Calu3 (cell line): ENCODE measurements at regions not wholly inside any gene's neighbourhood (a gene's known extent, or its start where the extent isn't known, plus 50 kb on each side); places are given as distances from the start of the nearest gene placed in this dataset.

Experiments used
- BruUV-seq: library from RNA; stranded (reverse); fragments of 400-500 nt; replicated peaks from 2 replicates; lab custom pipeline; 2021; lab: Mats Ljungman, UMichigan
- CTCF ChIA-PET: fragments of 300-600 bp; sonication (Branson Sonifier 250); formaldehyde crosslinking; loops from one replicate; lab custom pipeline; 2022; ENCODE audit warnings: antibody characterized with exemption; lab: Charles Lee
- DNase-seq: peaks from one replicate; pipeline ENCODE4 v3.0.0; 2022
- H3K27ac Mint-ChIP-seq: one replicate; pipeline ENCODE4 v1.8.0; 2022; ENCODE audit warnings: mixed read lengths; ENCODE audit not compliant: unreplicated experiment
- H3K27me3 Mint-ChIP-seq: one replicate; pipeline ENCODE4 v1.8.0; 2022; ENCODE audit warnings: mixed read lengths; ENCODE audit not compliant: unreplicated experiment
- H3K36me3 Mint-ChIP-seq: one replicate; pipeline ENCODE4 v1.8.0; 2022; ENCODE audit warnings: mild to moderate bottlenecking, moderate library complexity, mixed read lengths; ENCODE audit not compliant: insufficient read depth, unreplicated experiment
- H3K4me1 Mint-ChIP-seq: one replicate; pipeline ENCODE4 v1.8.0; 2022; ENCODE audit warnings: mild to moderate bottlenecking, low read depth, mixed read lengths; ENCODE audit not compliant: unreplicated experiment
- H3K4me3 Mint-ChIP-seq: one replicate; pipeline ENCODE4 v1.8.0; 2022; ENCODE audit warnings: mild to moderate bottlenecking, low read depth, moderate library complexity, mixed read lengths; ENCODE audit not compliant: unreplicated experiment
- H3K9me3 Mint-ChIP-seq: one replicate; pipeline ENCODE4 v1.8.0; 2022; ENCODE audit warnings: low read depth, mixed read lengths; ENCODE audit not compliant: unreplicated experiment
- CTCF ChIP-seq: fragments of 200-600 bp; IDR thresholded peaks from one replicate; pipeline ENCODE4 v1.8.0; 2022; ENCODE audit warnings: antibody characterized with exemption; ENCODE audit not compliant: unreplicated experiment
- intact Hi-C: fragments of 100-400 bp; cut with micrococcal nuclease; formaldehyde crosslinking; loops from one replicate; pipeline ENCODE4 v1.10.0; 2022; ENCODE audit not compliant: unreplicated experiment

DNA sequence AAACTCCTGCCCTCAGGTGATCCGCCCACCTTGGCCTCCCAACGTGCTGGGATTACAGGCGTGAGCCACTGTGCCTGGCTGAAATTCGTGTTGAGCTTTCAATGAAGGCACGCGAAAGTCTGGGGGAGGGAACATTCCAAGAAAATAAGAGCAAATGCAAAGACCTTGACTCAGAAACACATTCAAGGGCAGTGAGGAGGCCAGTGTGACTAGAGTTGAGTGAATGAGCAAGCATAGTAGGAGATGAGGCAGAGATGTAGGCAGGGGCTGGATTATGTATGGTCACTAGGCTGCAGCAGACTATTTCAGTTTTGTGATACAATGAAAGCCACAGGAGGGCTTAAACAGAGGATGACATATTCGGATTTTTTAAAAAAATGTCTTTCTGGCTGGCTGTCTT is 67.0 kb downstream of the SCN11A start:
- H3K4me3 Mint-ChIP-seq = no peak overlapping the region
- DNase-seq = no peak
- no peaks in the 10 kb centered on the region for H3K36me3 Mint-ChIP-seq
- intact Hi-C loops = no loop called here
- H3K27me3 Mint-ChIP-seq = peaks cover 34% of the 10 kb centered on the region
- TF ChIP-seq CTCF = no peak
- no TSS peak for BruUV-seq
- CTCF ChIA-PET = interaction anchor here (0.7 to 1.0 kb wide), 2 partner anchors 19 to 1471 kb away, joined by 4 read pairs; no protein-coding TSS in a partner anchor
- H3K27ac Mint-ChIP-seq = no peak overlapping the region
- no peaks in the 10 kb centered on the region for H3K4me1 Mint-ChIP-seq
- no peaks in the 10 kb centered on the region for H3K9me3 Mint-ChIP-seq

DNA sequence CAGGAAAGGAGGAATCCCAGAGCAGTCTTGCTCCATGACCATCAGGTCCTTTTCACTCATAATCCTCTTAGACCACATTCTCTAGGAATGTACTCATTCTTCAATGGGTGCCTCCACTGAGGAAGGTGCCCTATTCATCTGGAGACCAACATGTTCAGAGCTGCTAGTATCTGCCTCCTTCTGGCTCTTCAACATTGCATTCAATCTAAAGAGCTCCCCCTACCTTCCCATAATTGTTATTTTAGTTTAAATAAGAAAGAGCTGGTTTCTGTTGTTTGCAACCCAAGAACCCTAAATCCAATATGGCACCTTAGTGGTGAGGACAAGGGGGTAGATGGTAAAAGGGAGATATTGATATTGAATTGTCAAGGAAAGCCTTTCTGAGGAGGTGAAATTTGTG is 67.6 kb downstream of the SCN11A start:
- H3K4me1 Mint-ChIP-seq = no peaks in the 10 kb centered on the region
- no peak for TF ChIP-seq CTCF
- no peaks in the 10 kb centered on the region for H3K9me3 Mint-ChIP-seq
- peaks cover 40% of the 10 kb centered on the region for H3K27me3 Mint-ChIP-seq
- intact Hi-C loops = no loop called here
- BruUV-seq = no TSS peak
- H3K27ac Mint-ChIP-seq = no peak overlapping the region
- no peaks in the 10 kb centered on the region for H3K36me3 Mint-ChIP-seq
- CTCF ChIA-PET = interaction anchor here (1.0 kb wide), 1 partner anchor 19 kb away, joined by 4 read pairs; no protein-coding TSS in a partner anchor
- no peak for DNase-seq
- no peak overlapping the region for H3K4me3 Mint-ChIP-seq

DNA sequence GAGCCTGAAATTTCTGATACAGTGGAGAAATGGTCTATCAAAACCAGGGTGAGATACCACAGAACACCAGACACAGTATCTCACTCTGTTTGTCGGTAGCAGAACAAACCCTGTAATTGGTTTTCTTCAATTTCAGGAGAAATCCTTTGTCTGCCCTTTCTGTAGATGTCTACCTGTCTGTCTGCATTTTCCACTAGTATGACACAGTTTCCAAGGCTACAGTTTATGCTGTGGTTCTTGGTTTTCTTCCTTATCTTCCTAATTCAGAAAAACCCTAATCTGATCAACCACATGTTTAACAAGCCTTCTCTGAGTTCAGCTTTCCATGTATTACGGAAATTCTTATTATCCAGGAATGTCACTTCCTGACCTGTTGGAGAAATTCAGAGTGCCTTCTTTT is 70.8 kb downstream of the SCN11A start:
- intact Hi-C loops = no loop called here
- no peak for DNase-seq
- no peak overlapping the region for H3K27ac Mint-ChIP-seq
- H3K36me3 Mint-ChIP-seq = no peaks in the 10 kb centered on the region
- H3K4me3 Mint-ChIP-seq = no peak overlapping the region
- peaks cover 72% of the 10 kb centered on the region for H3K27me3 Mint-ChIP-seq
- CTCF ChIA-PET = no interaction called here
- no TSS peak for BruUV-seq
- no peak for TF ChIP-seq CTCF
- no peaks in the 10 kb centered on the region for H3K4me1 Mint-ChIP-seq
- no peaks in the 10 kb centered on the region for H3K9me3 Mint-ChIP-seq

DNA sequence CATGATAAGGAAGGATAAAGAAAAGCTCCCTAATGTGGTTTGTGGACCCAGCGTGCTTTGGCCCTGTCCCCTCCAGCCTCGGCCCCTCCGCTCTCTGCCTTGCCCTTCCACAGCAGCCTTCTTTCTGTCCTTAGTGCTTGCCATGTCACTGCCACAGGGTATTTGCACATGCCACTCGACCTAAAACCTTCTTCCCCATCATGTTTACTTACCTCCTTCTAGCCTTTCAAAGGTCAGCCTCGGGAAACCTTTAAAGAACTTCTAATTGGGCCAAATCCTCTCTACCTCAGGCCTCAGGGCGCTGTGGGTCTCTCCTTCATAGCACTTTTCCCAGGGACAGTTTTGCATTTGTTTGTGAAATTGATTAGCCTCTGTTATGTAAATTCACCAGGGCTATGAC is 73.0 kb downstream of the SCN11A start:
- Mint-ChIP-seq H3K9me3 (no peaks in the 10 kb centered on the region), H3K36me3 (no peaks in the 10 kb centered on the region), H3K27ac (no peak overlapping the region), H3K27me3 (peaks cover 72% of the 10 kb centered on the region), H3K4me1 (no peaks in the 10 kb centered on the region), H3K4me3 (no peak overlapping the region)
- CTCF ChIA-PET = no interaction called here
- no peak for TF ChIP-seq CTCF
- intact Hi-C loops = no loop called here
- BruUV-seq = no TSS peak
- DNase-seq = no peak
